Choroid plexus epithelial cell (primary cell): ENCODE measurements at regions not wholly inside any gene's neighbourhood (a gene's known extent, or its start where the extent isn't known, plus 50 kb on each side); places are given as distances from the start of the nearest gene placed in this dataset.

Source experiments
- DNase-seq: peaks from one replicate; pipeline ENCODE4 v3.0.0-alpha.2; 2010; ENCODE audit warnings: low read depth
- H3K4me3 ChIP-seq: 2 replicates; pipeline ENCODE4 v1.5.1; 2011; ENCODE audit warnings: low read depth, mild to moderate bottlenecking, control low read depth, low read length, moderate library complexity
- CTCF ChIP-seq: conservative IDR thresholded peaks from 2 replicates; pipeline ENCODE4 v1.5.1; 2011; ENCODE audit warnings: low read depth, mild to moderate bottlenecking, control low read depth, inconsistent platforms, low read length, moderate library complexity

- H3K4me3 ChIP-seq, result no peak overlapping the region
- TF ChIP-seq CTCF, result no peak
- no peak for DNase-seq
Measured at GRCh38 chr10:36722777-36723176, 402.6 kb upstream of the ANKRD30A start.

- no peak for TF ChIP-seq CTCF
- DNase-seq, result peak; percentile 43
- no peak overlapping the region for H3K4me3 ChIP-seq
Measured at GRCh38 chr10:36721871-36722270, 403.5 kb upstream of the ANKRD30A start.

- no peak for TF ChIP-seq CTCF
- H3K4me3 ChIP-seq, result no peak overlapping the region
- DNase-seq, result peak; percentile 48
Measured at GRCh38 chr10:36720895-36721294, 404.5 kb upstream of the ANKRD30A start.

- DNase-seq, result no peak
- H3K4me3 ChIP-seq, result no peak overlapping the region
- no peak for TF ChIP-seq CTCF
Measured at GRCh38 chr10:36717118-36717517, 408.3 kb upstream of the ANKRD30A start.

- no peak for TF ChIP-seq CTCF
- no peak overlapping the region for H3K4me3 ChIP-seq
- DNase-seq, result no peak
Measured at GRCh38 chr10:36716291-36716690, 409.1 kb upstream of the ANKRD30A start.

- H3K4me3 ChIP-seq, result no peak overlapping the region
- DNase-seq, result peak; percentile 2
- TF ChIP-seq CTCF, result no peak
Measured at GRCh38 chr10:36712695-36713094, 412.7 kb upstream of the ANKRD30A start.

- DNase-seq, result no peak
- H3K4me3 ChIP-seq, result no peak overlapping the region
- no peak for TF ChIP-seq CTCF
Measured at GRCh38 chr10:36711361-36711760, 414.0 kb upstream of the ANKRD30A start.
